OCI-LY3 (cell line): ENCODE measurements at regions not wholly inside any gene's neighbourhood (a gene's known extent, or its start where the extent isn't known, plus 50 kb on each side); places are given as distances from the start of the nearest gene placed in this dataset.

Experiments
- EZH2phosphoT487 ChIP-seq: fragments of 200-600 bp; shearing (Covaris generic); IDR thresholded peaks from 2 replicates; pipeline ENCODE4 v1.6.1; 2018; ENCODE audit warnings: antibody characterized with exemption, mixed run types, low read depth
- TF ChIP-seq, protein P1 (sequence below): fragments of 200-600, 300-600 bp; sonication (generic); IDR thresholded peaks from 2 replicates; pipeline ENCODE4 v1.5.1; 2014; ENCODE audit warnings: antibody characterized with exemption, low read length, low read depth

DNA sequence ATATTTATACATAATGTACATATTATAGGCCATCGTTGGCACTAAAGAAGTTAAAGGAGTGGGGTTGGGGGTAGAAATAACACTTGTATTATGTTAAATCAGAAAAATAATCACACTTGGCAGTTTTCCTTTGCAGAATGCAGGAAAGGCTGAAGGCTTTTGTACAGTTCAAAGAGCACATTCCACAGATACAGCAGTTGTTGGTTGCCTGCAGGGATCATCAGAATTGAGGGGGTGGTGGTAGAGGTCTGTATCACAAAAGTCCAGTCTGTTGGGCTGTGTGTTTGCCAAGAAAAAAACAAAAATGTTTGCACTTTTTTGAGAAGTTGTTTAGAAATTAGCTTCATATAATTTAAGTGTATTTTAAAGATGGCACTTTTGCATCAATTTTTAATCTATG lies 231.8 kb upstream of the FOXP2 start:
- TF ChIP-seq, protein P1, sequence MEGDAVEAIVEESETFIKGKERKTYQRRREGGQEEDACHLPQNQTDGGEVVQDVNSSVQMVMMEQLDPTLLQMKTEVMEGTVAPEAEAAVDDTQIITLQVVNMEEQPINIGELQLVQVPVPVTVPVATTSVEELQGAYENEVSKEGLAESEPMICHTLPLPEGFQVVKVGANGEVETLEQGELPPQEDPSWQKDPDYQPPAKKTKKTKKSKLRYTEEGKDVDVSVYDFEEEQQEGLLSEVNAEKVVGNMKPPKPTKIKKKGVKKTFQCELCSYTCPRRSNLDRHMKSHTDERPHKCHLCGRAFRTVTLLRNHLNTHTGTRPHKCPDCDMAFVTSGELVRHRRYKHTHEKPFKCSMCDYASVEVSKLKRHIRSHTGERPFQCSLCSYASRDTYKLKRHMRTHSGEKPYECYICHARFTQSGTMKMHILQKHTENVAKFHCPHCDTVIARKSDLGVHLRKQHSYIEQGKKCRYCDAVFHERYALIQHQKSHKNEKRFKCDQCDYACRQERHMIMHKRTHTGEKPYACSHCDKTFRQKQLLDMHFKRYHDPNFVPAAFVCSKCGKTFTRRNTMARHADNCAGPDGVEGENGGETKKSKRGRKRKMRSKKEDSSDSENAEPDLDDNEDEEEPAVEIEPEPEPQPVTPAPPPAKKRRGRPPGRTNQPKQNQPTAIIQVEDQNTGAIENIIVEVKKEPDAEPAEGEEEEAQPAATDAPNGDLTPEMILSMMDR, result no peak
- no peak for TF ChIP-seq EZH2phosphoT487
